KMS-11 (cell line): ENCODE measurements at regions not wholly inside any gene's neighbourhood (a gene's known extent, or its start where the extent isn't known, plus 50 kb on each side); places are given as distances from the start of the nearest gene placed in this dataset.
"Not testable (repeated sequence)": the region's sequence is repeated elsewhere in the genome, so short reads cannot be mapped to it uniquely, and the experiment has no call there.

Experiments
- H2AFZ ChIP-seq: fragments of 200-600 bp; sonication (generic); 2 replicates; pipeline ENCODE4 v1.6.1; 2016; ENCODE audit warnings: antibody characterized with exemption, mixed run types, low read depth
- H3K27ac ChIP-seq: fragments of 200-600 bp; sonication (generic); 2 replicates; pipeline ENCODE4 v1.6.1; 2016; ENCODE audit warnings: mild to moderate bottlenecking, mixed run types
- H3K27me3 ChIP-seq: fragments of 200-600 bp; sonication (generic); 2 replicates; pipeline ENCODE4 v1.6.1; 2017; ENCODE audit warnings: mild to moderate bottlenecking, low read depth, mixed run types, moderate library complexity; ENCODE audit not compliant: insufficient read depth
- H3K36me3 ChIP-seq: fragments of 200-600 bp; sonication (generic); 2 replicates; pipeline ENCODE4 v1.6.1; 2017; ENCODE audit warnings: mild to moderate bottlenecking, mixed run types; ENCODE audit not compliant: insufficient read depth
- H3K4me1 ChIP-seq: fragments of 200-600 bp; sonication (generic); 2 replicates; pipeline ENCODE4 v1.6.1; 2016; ENCODE audit warnings: mild to moderate bottlenecking, low read depth, mixed run types; ENCODE audit not compliant: poor library complexity, severe bottlenecking
- H3K4me2 ChIP-seq: fragments of 200-600 bp; sonication (generic); 2 replicates; pipeline ENCODE4 v1.7.0; 2016; ENCODE audit warnings: mild to moderate bottlenecking, mixed run types
- H3K4me3 ChIP-seq: fragments of 200-600 bp; sonication (generic); IDR thresholded peaks from 2 replicates; pipeline ENCODE4 v1.6.1; 2017; ENCODE audit warnings: low read depth, low read length, mixed read lengths; ENCODE audit not compliant: insufficient read depth
- H3K79me2 ChIP-seq: fragments of 200-600 bp; sonication (generic); 2 replicates; pipeline ENCODE4 v1.6.1; 2016; ENCODE audit warnings: low read depth, mixed run types; ENCODE audit not compliant: insufficient read depth
- H3K9ac ChIP-seq: fragments of 200-600 bp; sonication (generic); 2 replicates; pipeline ENCODE4 v1.6.1; 2016; ENCODE audit warnings: mild to moderate bottlenecking, mixed run types
- H4K20me1 ChIP-seq: fragments of 200-600 bp; sonication (generic); 2 replicates; pipeline ENCODE4 v1.6.1; 2016; ENCODE audit warnings: mild to moderate bottlenecking, mixed run types; ENCODE audit not compliant: insufficient read depth
- CTCF ChIP-seq: fragments of 200-600 bp; sonication (generic); conservative IDR thresholded peaks from 2 replicates; pipeline ENCODE4 v1.6.1; 2017; ENCODE audit warnings: low read depth, mild to moderate bottlenecking, antibody characterized with exemption, low read length, moderate library complexity, mixed read lengths

- H4K20me1 ChIP-seq = no peaks in the 10 kb centered on the region
- H3K4me2 ChIP-seq = no peak overlapping the region
- no peak overlapping the region for H3K27ac ChIP-seq
- H2AFZ ChIP-seq = no peak overlapping the region
- H3K27me3 ChIP-seq = no peaks in the 10 kb centered on the region
- no peaks in the 10 kb centered on the region for H3K36me3 ChIP-seq
- H3K4me1 ChIP-seq = no peaks in the 10 kb centered on the region
- H3K79me2 ChIP-seq = no peaks in the 10 kb centered on the region
- no peak overlapping the region for H3K9ac ChIP-seq
- H3K4me3 ChIP-seq = no peak overlapping the region
- no peak for TF ChIP-seq CTCF
These were observed 171.5 kb downstream of the AKR1D1 start for GRCh38 chr7:138247568-138248333.

- H3K9ac ChIP-seq = no peak overlapping the region
- H3K4me1 ChIP-seq = no peaks in the 10 kb centered on the region
- no peaks in the 10 kb centered on the region for H4K20me1 ChIP-seq
- H3K4me2 ChIP-seq = no peak overlapping the region
- H3K27ac ChIP-seq = no peak overlapping the region
- no peak overlapping the region for H3K4me3 ChIP-seq
- H3K79me2 ChIP-seq = no peaks in the 10 kb centered on the region
- H3K36me3 ChIP-seq = no peaks in the 10 kb centered on the region
- TF ChIP-seq CTCF = no peak
- no peaks in the 10 kb centered on the region for H3K27me3 ChIP-seq
- no peak overlapping the region for H2AFZ ChIP-seq
These were observed 172.3 kb downstream of the AKR1D1 start for GRCh38 chr7:138248609-138249008.

- H3K4me3 ChIP-seq = no peak overlapping the region
- no peak overlapping the region for H3K27ac ChIP-seq
- no peaks in the 10 kb centered on the region for H4K20me1 ChIP-seq
- TF ChIP-seq CTCF = no peak
- no peak overlapping the region for H3K9ac ChIP-seq
- no peaks in the 10 kb centered on the region for H3K4me1 ChIP-seq
- no peak overlapping the region for H3K4me2 ChIP-seq
- H3K27me3 ChIP-seq = no peaks in the 10 kb centered on the region
- H2AFZ ChIP-seq = no peak overlapping the region
- H3K36me3 ChIP-seq = no peaks in the 10 kb centered on the region
- no peaks in the 10 kb centered on the region for H3K79me2 ChIP-seq
These were observed 173.7 kb downstream of the AKR1D1 start for GRCh38 chr7:138249975-138250374.

GRCh38 chr7:138252666-138253065 lies 176.4 kb downstream of the AKR1D1 start:
- not testable (repeated sequence) for H3K9ac ChIP-seq, H3K4me2 ChIP-seq

GRCh38 chr7:138254444-138254843 lies 178.2 kb downstream of the AKR1D1 start:
- no peaks in the 10 kb centered on the region for H4K20me1 ChIP-seq
- no peak for TF ChIP-seq CTCF
- no peaks in the 10 kb centered on the region for H3K79me2 ChIP-seq
- no peak overlapping the region for H3K9ac ChIP-seq
- no peak overlapping the region for H2AFZ ChIP-seq
- no peak overlapping the region for H3K4me3 ChIP-seq
- H3K27ac ChIP-seq = no peak overlapping the region
- no peak overlapping the region for H3K4me2 ChIP-seq
- H3K36me3 ChIP-seq = no peaks in the 10 kb centered on the region
- no peaks in the 10 kb centered on the region for H3K4me1 ChIP-seq
- H3K27me3 ChIP-seq = no peaks in the 10 kb centered on the region

More at GRCh38 chr7:138252666-138253065, 176.4 kb downstream of the AKR1D1 start:
- not testable (repeated sequence) for H3K36me3 ChIP-seq, H3K4me3 ChIP-seq, H2AFZ ChIP-seq, H4K20me1 ChIP-seq, H3K27me3 ChIP-seq, H3K79me2 ChIP-seq, H3K27ac ChIP-seq, H3K4me1 ChIP-seq
